ENCODE measurements at regions not wholly inside any gene's neighbourhood (a gene's known extent, or its start where the extent isn't known, plus 50 kb on each side); places are given as distances from the start of the nearest gene placed in this dataset.
"Not testable (repeated sequence)": the region's sequence is repeated elsewhere in the genome, so short reads cannot be mapped to it uniquely, and the experiment has no call there.

GRCh38 chr22:16689358-16689757 is 96.7 kb upstream of the CCT8L2 start:
- not testable (repeated sequence) for TF ChIP-seq EZH2 (IDR thresholded peaks at IDR 0.05; ENCODE audit: borderline replicate concordance, low read length)
- TF ChIP-seq, protein P1, sequence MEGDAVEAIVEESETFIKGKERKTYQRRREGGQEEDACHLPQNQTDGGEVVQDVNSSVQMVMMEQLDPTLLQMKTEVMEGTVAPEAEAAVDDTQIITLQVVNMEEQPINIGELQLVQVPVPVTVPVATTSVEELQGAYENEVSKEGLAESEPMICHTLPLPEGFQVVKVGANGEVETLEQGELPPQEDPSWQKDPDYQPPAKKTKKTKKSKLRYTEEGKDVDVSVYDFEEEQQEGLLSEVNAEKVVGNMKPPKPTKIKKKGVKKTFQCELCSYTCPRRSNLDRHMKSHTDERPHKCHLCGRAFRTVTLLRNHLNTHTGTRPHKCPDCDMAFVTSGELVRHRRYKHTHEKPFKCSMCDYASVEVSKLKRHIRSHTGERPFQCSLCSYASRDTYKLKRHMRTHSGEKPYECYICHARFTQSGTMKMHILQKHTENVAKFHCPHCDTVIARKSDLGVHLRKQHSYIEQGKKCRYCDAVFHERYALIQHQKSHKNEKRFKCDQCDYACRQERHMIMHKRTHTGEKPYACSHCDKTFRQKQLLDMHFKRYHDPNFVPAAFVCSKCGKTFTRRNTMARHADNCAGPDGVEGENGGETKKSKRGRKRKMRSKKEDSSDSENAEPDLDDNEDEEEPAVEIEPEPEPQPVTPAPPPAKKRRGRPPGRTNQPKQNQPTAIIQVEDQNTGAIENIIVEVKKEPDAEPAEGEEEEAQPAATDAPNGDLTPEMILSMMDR (IDR thresholded peaks at IDR 0.05; ENCODE audit: low read length): not testable (repeated sequence)
